Endothelial cell of umbilical vein (primary cell): ENCODE measurements at regions not wholly inside any gene's neighbourhood (a gene's known extent, or its start where the extent isn't known, plus 50 kb on each side); places are given as distances from the start of the nearest gene placed in this dataset.

Experiments
- BruUV-seq: library from RNA; stranded (reverse); fragments of 400-500 nt; replicated peaks from 2 replicates; lab custom pipeline; 2021; lab: Mats Ljungman, UMichigan
- CTCF ChIA-PET: fragments of 300-600, 350-600 bp; sonication (Branson Sonifier 250); formaldehyde crosslinking; loops from one replicate; lab custom pipeline; 2021; ENCODE audit warnings: antibody characterized with exemption, inconsistent platforms; lab: Charles Lee
- POLR2A ChIA-PET: fragments of 300-600, 350-600 bp; sonication (Branson Sonifier 250); formaldehyde crosslinking; loops from one replicate; lab custom pipeline; 2021; ENCODE audit warnings: antibody characterized with exemption, inconsistent platforms; lab: Charles Lee
- DNase-seq: peaks from one replicate; pipeline ENCODE4 v3.0.0-alpha.2; 2011; ENCODE audit warnings: low read depth, low spot score
- FAIRE-seq: peaks from 2 replicates; lab custom pipeline; 2011; peaks lifted over from hg19 to GRCh38; lab: Jason Lieb, UNC
- H2AFZ ChIP-seq: 2 replicates; pipeline ENCODE4 v1.6.0; 2012; ENCODE audit warnings: low read depth, low read length, control low read depth, inconsistent platforms
- H3K27ac ChIP-seq: 2 replicates; pipeline ENCODE4 v1.5.1; 2011; ENCODE audit warnings: low read depth, mild to moderate bottlenecking, control low read depth, low read length, moderate library complexity; ENCODE audit not compliant: insufficient read depth
- H3K27me3 ChIP-seq, 2 experiments: 2 replicates each; pipeline versions ENCODE4 v1.6.0 to v1.6.1; 2011; ENCODE audit warnings: low read length in 2 of 2, mixed read lengths in 1 of 2; ENCODE audit not compliant: control insufficient read depth in 2 of 2, insufficient read depth in 2 of 2
- H3K36me3 ChIP-seq, 2 experiments: 2 replicates in 1 of 2; 3 replicates in 1 of 2; pipeline ENCODE4 v1.5.1; 2011; ENCODE audit warnings: low read length in 2 of 2, mild to moderate bottlenecking in 1 of 2, moderate library complexity in 1 of 2; ENCODE audit not compliant: control insufficient read depth in 2 of 2, insufficient read depth in 2 of 2; ENCODE audit errors: extremely low read depth in 1 of 2
- H3K4me1 ChIP-seq: 3 replicates; pipeline ENCODE4 v1.5.1; 2011; ENCODE audit warnings: mild to moderate bottlenecking, low read length; ENCODE audit not compliant: control insufficient read depth, insufficient read depth; ENCODE audit errors: extremely low read depth
- H3K4me2 ChIP-seq: 2 replicates; pipeline ENCODE4 v1.6.1; 2011; ENCODE audit warnings: low read length, control low read depth, mixed read lengths; ENCODE audit not compliant: insufficient read depth
- H3K4me3 ChIP-seq, 3 experiments: fragments of 200-600 bp in 1 of 3; sonication (generic), shearing (Covaris generic) in 1 of 3; replicated peaks in 1 of 3; 2 replicates each; pipeline ENCODE4 v1.5.1; 2011 to 2016; ENCODE audit warnings: control low read depth in 3 of 3, low read length in 3 of 3, mild to moderate bottlenecking in 2 of 3, inconsistent platforms in 1 of 3, low read depth in 1 of 3, moderate library complexity in 1 of 3; ENCODE audit not compliant: insufficient read depth in 1 of 3
- H3K79me2 ChIP-seq: 2 replicates; pipeline ENCODE4 v1.6.0; 2012; ENCODE audit warnings: low read length, inconsistent platforms; ENCODE audit not compliant: control insufficient read depth, insufficient read depth
- H3K9ac ChIP-seq: replicated peaks from 2 replicates; pipeline ENCODE3; 2011; ENCODE audit warnings: low read length, control low read depth; ENCODE audit not compliant: insufficient read depth; ENCODE audit errors: extremely low read depth
- H3K9me1 ChIP-seq: replicated peaks from 3 replicates; pipeline ENCODE4 v1.6.0; 2011; ENCODE audit warnings: mild to moderate bottlenecking, low read length; ENCODE audit not compliant: control insufficient read depth, insufficient read depth; ENCODE audit errors: extremely low read depth
- H3K9me3 ChIP-seq: replicated peaks from 2 replicates; pipeline ENCODE4 v1.5.1; 2012; ENCODE audit warnings: low read length, inconsistent platforms; ENCODE audit not compliant: control insufficient read depth, insufficient read depth
- H4K20me1 ChIP-seq: replicated peaks from 2 replicates; pipeline ENCODE3; 2011; ENCODE audit warnings: mild to moderate bottlenecking, low read length; ENCODE audit not compliant: control insufficient read depth, insufficient read depth; ENCODE audit errors: extremely low read depth
- FOS ChIP-seq: IDR thresholded peaks from 2 replicates; pipeline ENCODE4 v1.6.1; 2011; ENCODE audit warnings: mild to moderate bottlenecking, low read length, moderate library complexity, borderline replicate concordance; ENCODE audit not compliant: insufficient read depth
- GATA2 ChIP-seq: IDR thresholded peaks from 2 replicates; pipeline ENCODE4 v1.7.0; 2011; ENCODE audit warnings: low read depth, mild to moderate bottlenecking, moderate library complexity, mixed read lengths, low read length; ENCODE audit not compliant: insufficient read length, insufficient read depth
- JUN ChIP-seq: IDR thresholded peaks from 2 replicates; pipeline ENCODE4 v1.6.1; 2011; ENCODE audit warnings: borderline replicate concordance, low read depth; ENCODE audit not compliant: insufficient read length, insufficient read depth
- dilution Hi-C: fragments of 300-500 bp; cut with MboI; formaldehyde crosslinking; loops from one replicate; pipeline ENCODE4 v1.15.0; 2019; ENCODE audit warnings: low sequenced_read_pairs; ENCODE audit not compliant: extremely low pct_ligation_motif_present
- intact Hi-C: fragments of 100-400 bp; cut with micrococcal nuclease; formaldehyde crosslinking; loops from one replicate; pipeline ENCODE4 v1.10.0; 2022

DNA sequence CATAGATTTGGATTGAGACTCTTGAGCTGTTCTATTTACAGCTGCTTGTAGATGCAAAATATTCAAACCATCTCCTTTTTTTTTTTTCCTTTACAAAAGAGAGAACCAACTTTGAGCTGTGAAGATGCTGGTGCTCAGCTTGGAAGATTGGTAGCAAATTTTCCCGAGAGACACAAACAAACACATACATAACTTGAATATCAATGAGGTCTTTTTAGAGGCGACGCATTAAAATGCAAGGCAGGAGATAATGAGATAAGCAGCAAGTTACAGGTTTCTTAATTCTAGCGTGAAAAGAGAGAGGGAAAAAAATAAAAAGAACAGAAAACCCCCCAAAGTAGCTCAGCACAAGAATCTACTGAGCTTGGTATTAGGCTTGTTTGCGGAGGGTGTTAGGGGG is 247.0 kb upstream of the SORL1-AS1 start:
- POLR2A ChIA-PET: no interaction called here
- Histone ChIP-seq H2AFZ (no peak overlapping the region), H4K20me1 (no peaks in the 10 kb centered on the region), H3K9ac (no peak overlapping the region), H3K4me1 (no peaks in the 10 kb centered on the region), H3K4me2 (no peak overlapping the region), H3K27me3 (peaks cover 4 to 8% of the 10 kb centered on the region in 2 experiments), H3K4me3 (no peak overlapping the region), H3K36me3 (no peaks in the 10 kb centered on the region), H3K9me1 (no peaks in the 10 kb centered on the region), H3K9me3 (no peaks in the 10 kb centered on the region), H3K27ac (no peak overlapping the region), H3K79me2 (no peaks in the 10 kb centered on the region)
- TF ChIP-seq FOS (no peak), JUN (no peak), GATA2 (no peak)
- BruUV-seq: no TSS peak
- FAIRE-seq: no peak
- CTCF ChIA-PET: interaction anchor here (0.9 to 1.7 kb wide), 3 partner anchors 9 to 321 kb away, joined by 3 to 5 read pairs (median 3); no protein-coding TSS in a partner anchor
- dilution Hi-C loops (no loop called here), intact Hi-C loops (no loop called here)
- no peak for DNase-seq

- Histone ChIP-seq H3K9ac (no peak overlapping the region), H3K79me2 (no peaks in the 10 kb centered on the region), H3K4me3 (no peak overlapping the region), H3K27me3 (peaks cover 4 to 8% of the 10 kb centered on the region in 2 experiments), H3K27ac (no peak overlapping the region), H3K36me3 (no peaks in the 10 kb centered on the region), H3K9me3 (no peaks in the 10 kb centered on the region), H3K9me1 (no peaks in the 10 kb centered on the region), H2AFZ (no peak overlapping the region), H3K4me1 (no peaks in the 10 kb centered on the region), H3K4me2 (no peak overlapping the region), H4K20me1 (no peaks in the 10 kb centered on the region)
- no peak for FAIRE-seq
- ChIA-PET POLR2A (no interaction called here), CTCF (interaction anchor here (0.7 to 1.5 kb wide), 2 partner anchors 10 to 26 kb away, joined by 3 read pairs; no protein-coding TSS in a partner anchor)
- DNase-seq: no peak
- intact Hi-C loops (no loop called here), dilution Hi-C loops (no loop called here)
- no TSS peak for BruUV-seq
- TF ChIP-seq GATA2: no peak
These were observed 244.3 kb upstream of the SORL1-AS1 start for GRCh38 chr11:121696931-121697670.
